Thymus (tissue), 11 donors: ENCODE measurements at regions not wholly inside any gene's neighbourhood (a gene's known extent, or its start where the extent isn't known, plus 50 kb on each side); places are given as distances from the start of the nearest gene placed in this dataset.
"Not testable (repeated sequence)": the region's sequence is repeated elsewhere in the genome, so short reads cannot be mapped to it uniquely, and the experiment has no call there.

Source experiments
- DNase-seq, 9 donors: peaks; one replicate each; pipeline ENCODE4 v3.0.0-alpha.2; 2013; ENCODE audit warnings: low spot score in 9 of 9, low read depth in 6 of 9, missing footprints in 1 of 9
- H3K27ac ChIP-seq, 2 donors: one replicate each; pipeline ENCODE4 v1.5.1; 2013; ENCODE audit warnings: control low read depth in 1 of 2, low read depth in 1 of 2, low read length in 1 of 2, mild to moderate bottlenecking in 1 of 2, moderate library complexity in 1 of 2
- H3K27me3 ChIP-seq, 2 donors: one replicate each; pipeline ENCODE4 v1.5.1; 2013; ENCODE audit warnings: low read length in 1 of 2; ENCODE audit not compliant: control insufficient read depth in 2 of 2, insufficient read depth in 1 of 2
- H3K36me3 ChIP-seq, 2 donors: one replicate each; pipeline ENCODE4 v1.5.1; 2013; ENCODE audit warnings: low read length in 1 of 2, mild to moderate bottlenecking in 1 of 2, moderate library complexity in 1 of 2; ENCODE audit not compliant: control insufficient read depth in 2 of 2, insufficient read depth in 2 of 2
- H3K4me1 ChIP-seq, 2 donors: one replicate each; pipeline ENCODE4 v1.5.1; 2013; ENCODE audit warnings: low read length in 2 of 2; ENCODE audit not compliant: control insufficient read depth in 2 of 2, insufficient read depth in 2 of 2
- H3K4me3 ChIP-seq, 2 donors: one replicate each; pipeline ENCODE4 v1.5.1; 2013; ENCODE audit warnings: low read length in 2 of 2, control low read depth in 1 of 2, mild to moderate bottlenecking in 1 of 2
- H3K9me3 ChIP-seq, 2 donors: one replicate each; pipeline ENCODE4 v1.5.1; 2013; ENCODE audit warnings: low read length in 1 of 2, mild to moderate bottlenecking in 1 of 2; ENCODE audit not compliant: control insufficient read depth in 2 of 2, insufficient read depth in 1 of 2
- WGBS: extraction: QIAGEN DNeasy Blood & Tissue Kit; methylation state at CpG from one replicate; pipeline ENCODE4 v1.1.7; 2013; 5-methylcytosine and 5-hydroxymethylcytosine counted together
- donor health status: healthy.

DNA sequence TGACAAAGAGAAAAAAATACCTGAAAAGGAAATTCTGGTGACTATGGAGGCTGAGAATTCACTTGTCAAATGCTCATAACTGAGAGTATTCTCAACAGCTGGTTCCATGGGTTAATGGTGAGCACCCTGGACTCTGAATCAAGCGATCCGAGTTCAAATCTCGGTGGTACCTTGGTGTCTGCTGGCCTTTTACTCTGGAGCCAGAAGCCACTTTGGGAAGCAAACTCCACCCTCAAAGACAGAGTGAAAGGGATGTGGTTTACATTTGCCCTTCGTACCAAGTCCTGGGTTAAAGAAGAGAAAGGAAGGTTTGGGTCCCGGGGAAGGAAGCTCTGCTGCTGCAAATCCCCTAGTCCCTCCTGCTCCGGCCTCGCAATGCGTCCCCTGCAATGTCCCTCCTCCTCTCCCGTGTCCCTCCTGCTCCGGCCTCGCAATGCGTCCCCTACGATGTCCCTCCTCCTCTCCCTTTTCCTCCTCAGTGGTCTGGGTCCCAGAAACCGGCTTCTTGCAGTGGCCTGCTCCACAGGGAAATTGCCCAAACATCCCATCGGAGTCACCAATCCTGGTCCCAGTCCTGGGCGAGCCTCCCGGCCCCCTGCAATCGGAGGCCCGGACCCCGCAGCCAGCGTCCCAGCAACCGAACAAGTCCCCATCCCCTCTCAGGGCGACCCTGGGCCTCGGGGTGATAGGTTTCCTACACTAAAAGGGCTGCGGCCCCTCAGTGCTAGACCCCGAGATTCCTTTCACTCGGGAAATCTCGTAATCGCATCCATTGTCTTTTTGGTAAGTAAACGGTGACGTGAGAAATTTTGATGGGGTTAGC is 129.4 kb downstream of the PPIAL4G start:
- DNase-seq = no peak
- Histone ChIP-seq H3K27ac (no peak overlapping the region), H3K4me3 (no peak overlapping the region), H3K9me3 (no peaks in the 10 kb centered on the region), H3K36me3 (no peaks in the 10 kb centered on the region), H3K4me1 (no peaks in the 10 kb centered on the region), H3K27me3 (peaks cover 30 to 89% of the 10 kb centered on the region in 2 donors)
- 49% methylated on average over 31 of the region's 31 CpGs for whole genome bisulfite sequencing

DNA sequence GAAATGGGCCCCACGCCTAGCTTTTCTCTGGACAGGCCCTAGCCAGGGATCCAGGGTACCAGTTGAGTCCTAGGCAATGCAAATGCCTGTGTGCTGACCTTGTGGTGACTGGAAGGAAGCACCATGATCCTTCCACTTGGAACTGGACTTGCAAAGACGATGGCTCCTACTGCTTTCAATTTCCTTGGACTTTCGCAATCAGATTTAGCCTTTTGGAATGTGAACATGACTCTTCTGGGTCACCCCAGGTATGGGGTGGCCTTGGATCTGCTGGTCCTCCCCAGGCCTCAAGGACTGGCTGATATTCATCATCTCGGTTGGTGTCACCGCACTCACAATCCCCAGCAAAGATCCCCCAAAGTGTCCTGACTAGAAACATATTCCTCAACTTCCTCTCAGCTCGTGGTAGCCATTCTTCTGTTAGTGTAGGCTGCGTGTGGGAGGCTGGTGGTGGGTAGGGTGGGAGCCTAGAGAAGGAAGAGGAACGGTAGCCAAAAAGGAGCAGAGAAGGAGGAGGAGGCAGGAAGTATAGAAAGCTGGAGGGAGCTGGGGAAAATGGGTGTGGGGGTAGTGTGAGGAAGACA is 130.5 kb downstream of the PPIAL4G start:
- DNase-seq = no peak
- H3K9me3 ChIP-seq = no peaks in the 10 kb centered on the region
- H3K36me3 ChIP-seq = no peaks in the 10 kb centered on the region
- H3K4me3 ChIP-seq = no peak overlapping the region
- H3K27me3 ChIP-seq = peaks cover 30 to 85% of the 10 kb centered on the region in 2 donors
- no peaks in the 10 kb centered on the region for H3K4me1 ChIP-seq
- no peak overlapping the region for H3K27ac ChIP-seq
- 81% methylated on average over 8 of the region's 8 CpGs for WGBS

- Histone ChIP-seq H3K4me3 (no peak overlapping the region), H3K9me3 (no peaks in the 10 kb centered on the region), H3K36me3 (no peaks in the 10 kb centered on the region), H3K27me3 (peaks cover 11 to 46% of the 10 kb centered on the region in 2 donors), H3K4me1 (no peaks in the 10 kb centered on the region), H3K27ac (no peak overlapping the region)
- DNase-seq = no peak
These were observed 135.3 kb downstream of the PPIAL4G start for GRCh38 chr1:148347781-148348180.

- H3K27ac ChIP-seq, H3K36me3 ChIP-seq, DNase-seq, H3K4me1 ChIP-seq, H3K9me3 ChIP-seq, H3K4me3 ChIP-seq: not testable (repeated sequence)
- whole genome bisulfite sequencing = 4% methylated on average over 3 of the region's 3 CpGs
- H3K27me3 ChIP-seq = peaks cover 2 to 26% of the 10 kb centered on the region in 2 donors
These were observed 137.4 kb downstream of the PPIAL4G start for GRCh38 chr1:148345659-148346151.

GRCh38 chr1:148344651-148345050 is 138.5 kb downstream of the PPIAL4G start:
- peaks cover 2 to 17% of the 10 kb centered on the region in 2 donors for H3K27me3 ChIP-seq
- 90% methylated on average over 2 of the region's 2 CpGs for WGBS
- H3K4me3 ChIP-seq, H3K4me1 ChIP-seq, H3K27ac ChIP-seq, DNase-seq, H3K36me3 ChIP-seq, H3K9me3 ChIP-seq: not testable (repeated sequence)

GRCh38 chr1:148341729-148342128 is 141.4 kb downstream of the PPIAL4G start:
- not testable (repeated sequence) for DNase-seq, H3K4me3 ChIP-seq, H3K9me3 ChIP-seq, H3K27ac ChIP-seq, H3K4me1 ChIP-seq, H3K36me3 ChIP-seq
- WGBS = 99% methylated on average over 1 of the region's 1 CpG
- peaks cover under 1 to 21% of the 10 kb centered on the region in 2 donors for H3K27me3 ChIP-seq

DNA sequence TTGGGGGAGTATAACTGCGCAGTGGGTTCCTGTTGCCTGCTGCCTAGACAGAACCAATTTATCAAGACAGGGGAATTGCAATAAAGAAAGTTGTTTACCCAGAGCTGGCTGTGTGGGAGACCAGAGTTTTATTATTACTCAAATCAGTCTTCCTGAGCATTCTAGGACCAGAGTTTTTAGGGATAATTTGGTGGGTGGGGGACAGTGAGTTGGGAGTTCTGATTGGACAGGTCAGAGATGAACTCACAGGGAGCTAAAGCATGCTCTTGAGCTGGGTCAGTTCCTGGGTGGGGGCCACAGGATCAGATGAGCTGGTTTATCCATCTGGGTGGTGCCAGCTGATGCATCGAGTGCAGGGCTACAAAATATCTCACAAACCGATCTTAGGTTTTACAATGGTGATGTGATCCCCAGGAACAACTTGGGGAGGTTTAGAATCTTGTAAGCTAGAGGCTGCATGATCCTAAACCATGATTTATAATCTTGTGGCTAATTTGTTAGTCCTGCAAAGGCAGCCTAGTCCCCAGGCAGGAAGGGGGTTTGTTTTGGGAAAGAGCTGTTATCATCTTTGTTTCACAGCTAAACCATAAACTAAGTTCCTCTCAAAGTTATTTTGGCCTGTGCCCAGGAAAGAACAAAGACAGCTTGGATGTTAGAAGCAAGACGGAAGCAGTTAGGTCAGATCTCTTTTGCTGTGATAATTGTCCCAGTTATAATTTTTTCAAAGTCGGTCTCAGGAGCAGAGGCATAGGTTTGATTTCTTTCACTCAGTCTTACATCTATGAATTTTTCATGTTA is 146.8 kb downstream of the PPIAL4G start:
- not testable (repeated sequence) for H3K4me3 ChIP-seq, H3K27ac ChIP-seq, DNase-seq, H3K9me3 ChIP-seq, H3K36me3 ChIP-seq
- H3K4me1 ChIP-seq = peaks cover 0 to 15% of the 10 kb centered on the region in 2 donors
- WGBS = 23% methylated on average over 5 of the region's 5 CpGs
- peaks cover 0 to 63% of the 10 kb centered on the region in 2 donors for H3K27me3 ChIP-seq

- Histone ChIP-seq H3K4me1 (peaks cover 0 to 15% of the 10 kb centered on the region in 2 donors), H3K27ac (peak overlapping the region; percentile 31 to 55), H3K27me3 (peaks cover 1 to 77% of the 10 kb centered on the region in 2 donors), H3K4me3 (peak overlapping the region; percentile 47 to 49), H3K36me3 (no peaks in the 10 kb centered on the region), H3K9me3 (no peaks in the 10 kb centered on the region)
- peak; percentile 24 to 75 (median 45) for DNase-seq
- WGBS = under 1% methylated on average over 33 of the region's 33 CpGs
These were observed 148.6 kb downstream of the PPIAL4G start for GRCh38 chr1:148334339-148335130.
